HEK293 (cell line): ENCODE measurements at regions not wholly inside any gene's neighbourhood (a gene's known extent, or its start where the extent isn't known, plus 50 kb on each side); places are given as distances from the start of the nearest gene placed in this dataset.

ENCODE experiments used
- CTCF ChIA-PET: fragments of 350-600 bp; formaldehyde crosslinking; extraction: SDS; loops from one replicate; lab custom pipeline; 2021; ENCODE audit warnings: antibody characterized with exemption; lab: Yijun Ruan, JAX
- POLR2A ChIA-PET: fragments of 300-600 bp; formaldehyde crosslinking; extraction: SDS; loops from one replicate; lab custom pipeline; 2020; ENCODE audit warnings: antibody characterized with exemption, inconsistent platforms; lab: Yijun Ruan, JAX
- H3K27ac ChIP-seq: fragments of 200-500 bp; sonication (Bioruptor generic); 2 replicates; pipeline ENCODE4 v1.5.1; 2014; ENCODE audit warnings: low read depth, low read length, control low read depth, inconsistent platforms; ENCODE audit errors: extremely low read depth
- H3K36me3 ChIP-seq, 2 experiments: fragments of 200-500 bp in 1 of 2; sonication (Bioruptor generic) in 1 of 2; 1 replicate in 1 of 2; 2 replicates in 1 of 2; pipeline ENCODE4 v1.5.1; 2014 to 2017; ENCODE audit warnings: inconsistent platforms in 2 of 2, low read length in 2 of 2; ENCODE audit not compliant: control insufficient read depth in 2 of 2, insufficient read depth in 1 of 2
- H3K4me1 ChIP-seq: fragments of 200-500 bp; sonication (Bioruptor generic); 2 replicates; pipeline ENCODE4 v1.5.1; 2014; ENCODE audit warnings: mild to moderate bottlenecking, low read length, inconsistent platforms; ENCODE audit not compliant: control insufficient read depth, insufficient read depth
- H3K4me3 ChIP-seq: 2 replicates; pipeline ENCODE4 v1.5.1; 2011; ENCODE audit warnings: low read depth, mild to moderate bottlenecking, control low read depth, low read length, moderate library complexity
- H3K9me3 ChIP-seq: fragments of 200-500 bp; sonication (Bioruptor generic); 2 replicates; pipeline ENCODE4 v1.5.1; 2014; ENCODE audit warnings: low read depth, low read length, inconsistent platforms; ENCODE audit not compliant: control insufficient read depth, insufficient read depth
- BCL11B ChIP-seq: fragments of 450-650 bp; formaldehyde crosslinking; IDR thresholded peaks from 2 replicates; pipeline ENCODE4 v1.5.1; 2016; ENCODE audit warnings: low read depth, missing biosample characterization, missing genetic modification characterization
- BCL6B ChIP-seq: fragments of 450-650 bp; formaldehyde crosslinking; IDR thresholded peaks from 2 replicates; pipeline ENCODE4 v1.5.1; 2017; ENCODE audit warnings: missing biosample characterization, missing genetic modification characterization
- GFI1B ChIP-seq: fragments of 450-650 bp; formaldehyde crosslinking; IDR thresholded peaks from 2 replicates; pipeline ENCODE4 v1.5.1; 2016; ENCODE audit warnings: missing biosample characterization, missing genetic modification characterization
- IKZF3 ChIP-seq: fragments of 450-650 bp; IDR thresholded peaks from 2 replicates; pipeline ENCODE4 v1.5.0; 2018; ENCODE audit warnings: missing biosample characterization, mild to moderate bottlenecking, missing genetic modification characterization, moderate library complexity
- KLF10 ChIP-seq: fragments of 450-650 bp; IDR thresholded peaks from 2 replicates; pipeline ENCODE4 v1.5.1; 2018; ENCODE audit warnings: missing biosample characterization, mild to moderate bottlenecking, missing genetic modification characterization
- KLF17 ChIP-seq: fragments of 450-650 bp; formaldehyde crosslinking; IDR thresholded peaks from 2 replicates; pipeline ENCODE4 v1.5.1; 2016; ENCODE audit warnings: missing biosample characterization, missing genetic modification characterization
- KLF7 ChIP-seq: fragments of 450-650 bp; formaldehyde crosslinking; IDR thresholded peaks from 2 replicates; pipeline ENCODE4 v1.5.1; 2016; ENCODE audit warnings: missing biosample characterization, missing genetic modification characterization, borderline replicate concordance
- SCRT2 ChIP-seq: fragments of 450-650 bp; formaldehyde crosslinking; IDR thresholded peaks from 2 replicates; pipeline ENCODE4 v1.5.1; 2016; ENCODE audit warnings: missing biosample characterization, missing genetic modification characterization
- SP3 ChIP-seq: fragments of 450-650 bp; formaldehyde crosslinking; IDR thresholded peaks from 2 replicates; pipeline ENCODE4 v1.5.1; 2016; ENCODE audit warnings: missing biosample characterization, missing genetic modification characterization
- ZBTB48 ChIP-seq: fragments of 450-650 bp; formaldehyde crosslinking; IDR thresholded peaks from 2 replicates; pipeline ENCODE4 v1.5.1; 2016; ENCODE audit warnings: missing biosample characterization, missing genetic modification characterization
- ZNF133 ChIP-seq: fragments of 450-650 bp; formaldehyde crosslinking; IDR thresholded peaks from 2 replicates; pipeline ENCODE4 v1.5.1; 2016; ENCODE audit warnings: missing biosample characterization, missing genetic modification characterization
- ZNF146 ChIP-seq: fragments of 450-650 bp; formaldehyde crosslinking; IDR thresholded peaks from 2 replicates; pipeline ENCODE4 v1.5.1; 2016; ENCODE audit warnings: missing biosample characterization, missing genetic modification characterization
- ZNF18 ChIP-seq: fragments of 450-650 bp; formaldehyde crosslinking; IDR thresholded peaks from 2 replicates; pipeline ENCODE4 v1.5.1; 2016; ENCODE audit warnings: missing biosample characterization, missing genetic modification characterization
- ZNF280D ChIP-seq: fragments of 450-650 bp; formaldehyde crosslinking; IDR thresholded peaks from 2 replicates; pipeline ENCODE4 v1.5.1; 2016; ENCODE audit warnings: missing biosample characterization, missing genetic modification characterization
- ZNF433 ChIP-seq: fragments of 450-650 bp; formaldehyde crosslinking; IDR thresholded peaks from 2 replicates; pipeline ENCODE4 v1.5.1; 2016; ENCODE audit warnings: missing biosample characterization, missing genetic modification characterization, low read depth
- ZNF449 ChIP-seq: fragments of 450-650 bp; formaldehyde crosslinking; IDR thresholded peaks from 2 replicates; pipeline ENCODE4 v1.5.1; 2017; ENCODE audit warnings: missing biosample characterization, mild to moderate bottlenecking, missing genetic modification characterization, moderate library complexity
- ZNF521 ChIP-seq: fragments of 450-650 bp; formaldehyde crosslinking; IDR thresholded peaks from 2 replicates; pipeline ENCODE4 v1.5.1; 2017; ENCODE audit warnings: missing biosample characterization, mild to moderate bottlenecking, missing genetic modification characterization
- ZNF544 ChIP-seq: fragments of 450-650 bp; formaldehyde crosslinking; IDR thresholded peaks from 2 replicates; pipeline ENCODE4 v1.5.0; 2017; ENCODE audit warnings: missing biosample characterization, missing genetic modification characterization
- ZNF561 ChIP-seq: fragments of 450-650 bp; IDR thresholded peaks from 2 replicates; pipeline ENCODE4 v1.5.1; 2018; ENCODE audit warnings: missing biosample characterization, missing genetic modification characterization, borderline replicate concordance
- ZNF571 ChIP-seq: fragments of 450-650 bp; formaldehyde crosslinking; IDR thresholded peaks from 2 replicates; pipeline ENCODE4 v1.5.0; 2017; ENCODE audit warnings: missing biosample characterization, missing genetic modification characterization
- ZNF580 ChIP-seq: fragments of 450-650 bp; formaldehyde crosslinking; IDR thresholded peaks from 2 replicates; pipeline ENCODE4 v1.5.1; 2016; ENCODE audit warnings: missing biosample characterization, missing genetic modification characterization
- ZNF596 ChIP-seq: fragments of 450-650 bp; IDR thresholded peaks from 2 replicates; pipeline ENCODE4 v1.5.0; 2018; ENCODE audit warnings: missing biosample characterization, mild to moderate bottlenecking, missing genetic modification characterization, moderate library complexity
- ZNF791 ChIP-seq: fragments of 450-650 bp; formaldehyde crosslinking; IDR thresholded peaks from 2 replicates; pipeline ENCODE4 v1.5.1; 2016; ENCODE audit warnings: missing biosample characterization, missing genetic modification characterization
- ZNF792 ChIP-seq: fragments of 450-650 bp; formaldehyde crosslinking; IDR thresholded peaks from 2 replicates; pipeline ENCODE4 v1.5.1; 2016; ENCODE audit warnings: missing biosample characterization, missing genetic modification characterization

GRCh38 chr7:101743995-101744360 lies 73.4 kb upstream of the CUX1 start:
- no peaks in the 10 kb centered on the region for H3K36me3 ChIP-seq
- no peaks in the 10 kb centered on the region for H3K4me1 ChIP-seq
- ChIA-PET CTCF (interaction anchor here (0.6 to 1.8 kb wide), 10 partner anchors 9 to 497 kb away, joined by 3 to 7 read pairs (median 4); no protein-coding TSS in a partner anchor), POLR2A (interaction anchor here (0.6 to 1.9 kb wide), 4 partner anchors 9 to 73 kb away, joined by 3 to 7 read pairs (median 5); partner anchors contain the start of gene CUX1)
- peak overlapping the region; percentile 49 for H3K4me3 ChIP-seq
- H3K27ac ChIP-seq = no peak overlapping the region; the same call in 1 of the 2 replicates
- H3K9me3 ChIP-seq = no peaks in the 10 kb centered on the region
- TF ChIP-seq ZNF792 (tag by site-specific recombination) (peak; percentile 49; the same call in 1 of the 2 replicates), ZNF280D (tag by site-specific recombination) (no peak), ZNF18 (no peak), ZNF571 (tag by site-specific recombination) (no peak)

- H3K27ac ChIP-seq = no peak overlapping the region
- no peaks in the 10 kb centered on the region for H3K4me1 ChIP-seq
- H3K4me3 ChIP-seq = no peak overlapping the region
- CTCF ChIA-PET = interaction anchor here (0.6 to 1.6 kb wide), 4 partner anchors 15 to 526 kb away, joined by 3 to 5 read pairs (median 4); no protein-coding TSS in a partner anchor
- no peaks in the 10 kb centered on the region for H3K36me3 ChIP-seq
- H3K9me3 ChIP-seq = no peaks in the 10 kb centered on the region
- POLR2A ChIA-PET = interaction anchor here (1.2 to 1.9 kb wide), 3 partner anchors 10 to 72 kb away, joined by 3 to 7 read pairs (median 5); partner anchors contain the start of gene CUX1
- TF ChIP-seq KLF7 (no peak), SCRT2 (tag by site-specific recombination) (peak; percentile 81), ZNF449 (tag by site-specific recombination) (peak; percentile 64; the same call in 1 of the 2 replicates)
Observed at GRCh38 chr7:101744588-101744987, 72.8 kb upstream of the CUX1 start.

GRCh38 chr7:101746314-101746713 lies 71.1 kb upstream of the CUX1 start:
- H3K36me3 ChIP-seq = no peaks in the 10 kb centered on the region
- CTCF ChIA-PET = interaction anchor here (0.9 kb wide), 1 partner anchor 56 kb away, joined by 4 read pairs; no protein-coding TSS in a partner anchor

More at GRCh38 chr7:101746314-101746713, 71.1 kb upstream of the CUX1 start:
- Histone ChIP-seq H3K4me3 (no peak overlapping the region), H3K9me3 (no peaks in the 10 kb centered on the region), H3K4me1 (no peaks in the 10 kb centered on the region), H3K27ac (no peak overlapping the region)
- TF ChIP-seq ZNF544 = no peak
- TF ChIP-seq ZNF521 (tag by site-specific recombination) = no peak
- TF ChIP-seq ZNF133 (tag by site-specific recombination) = no peak
- TF ChIP-seq BCL6B (tag by site-specific recombination) = no peak
- TF ChIP-seq ZNF580 (tag by site-specific recombination) = no peak
- TF ChIP-seq ZNF146 (tag by site-specific recombination) = no peak
- TF ChIP-seq IKZF3 (tag by site-specific recombination) = no peak
- no peak for TF ChIP-seq ZNF596
- no peak for TF ChIP-seq ZBTB48 (tag by site-specific recombination)
- no peak for TF ChIP-seq GFI1B (tag by site-specific recombination)
- no peak for TF ChIP-seq BCL11B (tag by site-specific recombination)
- no peak for TF ChIP-seq SP3
- TF ChIP-seq ZNF561 (tag by site-specific recombination) = no peak
- TF ChIP-seq ZNF791 (tag by site-specific recombination) = no peak
- TF ChIP-seq KLF10 (tag by site-specific recombination) = no peak
- TF ChIP-seq ZNF433 (tag by site-specific recombination) = no peak
- no peak for TF ChIP-seq KLF17 (tag by site-specific recombination)
- POLR2A ChIA-PET = no interaction called here
